ENCODE measurements at regions not wholly inside any gene's neighbourhood (a gene's known extent, or its start where the extent isn't known, plus 50 kb on each side); places are given as distances from the start of the nearest gene placed in this dataset.
"Not testable (repeated sequence)": the region's sequence is repeated elsewhere in the genome, so short reads cannot be mapped to it uniquely, and the experiment has no call there.

GRCh38 chr4:95898226-95898625 is 58.3 kb downstream of the PDHA2 start:
- no peak for DNase-seq (ENCODE audit: low read depth, low spot score)

- DNase-seq (ENCODE audit: low read depth, low spot score) = no peak
Observed at GRCh38 chr4:95909211-95909610, 69.3 kb downstream of the PDHA2 start.

- no peak for DNase-seq (ENCODE audit: low read depth, low spot score)
Observed at GRCh38 chr4:95910749-95911148, 70.9 kb downstream of the PDHA2 start.

GRCh38 chr4:95921470-95921869 is 81.6 kb downstream of the PDHA2 start:
- DNase-seq (ENCODE audit: low read depth, low spot score) = no peak

- no peak for DNase-seq (ENCODE audit: low read depth, low spot score)
Observed at GRCh38 chr4:95929448-95930064, 89.7 kb downstream of the PDHA2 start.

GRCh38 chr4:95939141-95939540 is 99.2 kb downstream of the PDHA2 start:
- DNase-seq (ENCODE audit: low read depth, low spot score) = no peak

GRCh38 chr4:95949136-95949765 is 109.4 kb downstream of the PDHA2 start:
- no peak for DNase-seq (ENCODE audit: low read depth, low spot score)

GRCh38 chr4:95949808-95950207 is 109.9 kb downstream of the PDHA2 start:
- no peak for DNase-seq (ENCODE audit: low read depth, low spot score)

- not testable (repeated sequence) for DNase-seq (ENCODE audit: low read depth, low spot score)
Observed at GRCh38 chr4:95952538-95952937, 112.6 kb downstream of the PDHA2 start.

- DNase-seq (ENCODE audit: low read depth, low spot score) = no peak
Observed at GRCh38 chr4:95956094-95956493, 116.2 kb downstream of the PDHA2 start.

- DNase-seq (ENCODE audit: low read depth, low spot score) = no peak
Observed at GRCh38 chr4:95957054-95957453, 117.2 kb downstream of the PDHA2 start.

- DNase-seq (ENCODE audit: low read depth, low spot score) = no peak
Observed at GRCh38 chr4:95957759-95958158, 117.9 kb downstream of the PDHA2 start.

GRCh38 chr4:95959182-95959581 is 119.3 kb downstream of the PDHA2 start:
- no peak for DNase-seq (ENCODE audit: low read depth, low spot score)

- DNase-seq (ENCODE audit: low read depth, low spot score) = no peak
Observed at GRCh38 chr4:95959633-95960032, 119.7 kb downstream of the PDHA2 start.

- DNase-seq (ENCODE audit: low read depth, low spot score) = no peak
Observed at GRCh38 chr4:95963456-95963855, 123.6 kb downstream of the PDHA2 start.

- DNase-seq (ENCODE audit: low read depth, low spot score) = no peak
Observed at GRCh38 chr4:95979961-95980876, 140.3 kb downstream of the PDHA2 start.

- no peak for DNase-seq (ENCODE audit: low read depth, low spot score)
Observed at GRCh38 chr4:95980877-95981360, 141.0 kb downstream of the PDHA2 start.

GRCh38 chr4:95981591-95981990 is 141.7 kb downstream of the PDHA2 start:
- DNase-seq (ENCODE audit: low read depth, low spot score) = no peak

- DNase-seq (ENCODE audit: low read depth, low spot score) = no peak
Observed at GRCh38 chr4:95982516-95982915, 142.6 kb downstream of the PDHA2 start.

GRCh38 chr4:95984081-95984480 is 144.2 kb downstream of the PDHA2 start:
- no peak for DNase-seq (ENCODE audit: low read depth, low spot score)

GRCh38 chr4:95985051-95985450 is 145.2 kb downstream of the PDHA2 start:
- DNase-seq (ENCODE audit: low read depth, low spot score) = no peak
